ENCODE measurements at regions not wholly inside any gene's neighbourhood (a gene's known extent, or its start where the extent isn't known, plus 50 kb on each side); places are given as distances from the start of the nearest gene placed in this dataset.

GRCh38 chr5:117425163-117425562 is 850.5 kb upstream of the SEMA6A start:
- Histone ChIP-seq H3K4me3 (no peak overlapping the region), H3K79me2 (ENCODE audit: low read depth) (no peaks in the 10 kb centered on the region), H2AFZ (no peak overlapping the region), H3K36me3 (ENCODE audit: low read depth) (no peaks in the 10 kb centered on the region), H3K27me3 (ENCODE audit: insufficient read depth, low read depth) (no peaks in the 10 kb centered on the region), H3K4me1 (replicated peaks; ENCODE audit: insufficient read depth) (no peaks in the 10 kb centered on the region), H3K9me2 (ENCODE audit: insufficient read depth) (no peaks in the 10 kb centered on the region), H4K20me1 (ENCODE audit: insufficient read depth) (no peaks in the 10 kb centered on the region), H3K27ac (no peak overlapping the region), H3K4me2 (no peak overlapping the region), H3F3A (ENCODE audit: insufficient read depth, low read depth) (no peaks in the 10 kb centered on the region), H3K9me3 (ENCODE audit: insufficient read depth, low read depth) (no peaks in the 10 kb centered on the region)
- no TSS peak for BruUV-seq (replicated peaks)
- ChIA-PET POLR2A (ENCODE audit: unreplicated experiment) (no interaction called here), CTCF (interaction anchor here (0.7 kb wide), 1 partner anchor 1820 kb away, joined by 3 read pairs; no protein-coding TSS in a partner anchor)
- TF ChIP-seq EZH2 (IDR thresholded peaks at IDR 0.05; ENCODE audit: low read depth) (no peak), CTCF (conservative IDR thresholded peaks at IDR 0.05) (no peak)
- intact Hi-C loops (cut with micrococcal nuclease; ENCODE audit: unreplicated experiment), result no loop called here
- no peak for DNase-seq

DNA sequence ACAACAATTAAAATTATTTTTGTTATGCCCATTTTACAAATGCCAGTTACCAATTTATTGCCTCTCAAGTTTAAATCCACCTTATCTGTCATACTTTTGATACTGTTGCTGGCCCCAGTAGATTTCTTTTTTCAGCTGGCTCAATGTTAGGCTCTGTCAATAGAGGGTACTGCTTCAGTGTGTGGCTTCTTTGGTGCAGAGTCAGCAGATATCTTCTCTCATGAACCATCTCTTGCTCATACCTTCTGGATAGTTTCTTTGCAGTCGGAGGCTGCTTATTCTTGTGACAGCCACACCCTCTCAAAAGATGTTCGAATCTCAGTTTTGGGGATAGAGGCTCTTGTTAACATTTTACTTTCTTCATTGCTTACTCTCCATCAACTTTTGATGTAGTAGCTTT is 849.9 kb upstream of the SEMA6A start:
- Histone ChIP-seq H3K4me1 (replicated peaks; ENCODE audit: insufficient read depth) (no peaks in the 10 kb centered on the region), H3K79me2 (ENCODE audit: low read depth) (no peaks in the 10 kb centered on the region), H4K20me1 (ENCODE audit: insufficient read depth) (no peaks in the 10 kb centered on the region), H3K36me3 (ENCODE audit: low read depth) (no peaks in the 10 kb centered on the region), H3K4me2 (no peak overlapping the region), H2AFZ (no peak overlapping the region), H3K27ac (no peak overlapping the region), H3K9me2 (ENCODE audit: insufficient read depth) (no peaks in the 10 kb centered on the region), H3K9me3 (ENCODE audit: insufficient read depth, low read depth) (no peaks in the 10 kb centered on the region; the same call in 1 of the 2 replicates), H3F3A (ENCODE audit: insufficient read depth, low read depth) (no peaks in the 10 kb centered on the region), H3K27me3 (ENCODE audit: insufficient read depth, low read depth) (no peaks in the 10 kb centered on the region), H3K4me3 (no peak overlapping the region)
- CTCF ChIA-PET, result no interaction called here
- DNase-seq, result no peak
- TF ChIP-seq CTCF (conservative IDR thresholded peaks at IDR 0.05) (no peak), EZH2 (IDR thresholded peaks at IDR 0.05; ENCODE audit: low read depth) (no peak)
- POLR2A ChIA-PET (ENCODE audit: unreplicated experiment), result no interaction called here
- BruUV-seq (replicated peaks), result no TSS peak
- intact Hi-C loops (cut with micrococcal nuclease; ENCODE audit: unreplicated experiment), result no loop called here

- CTCF ChIA-PET, result no interaction called here
- TF ChIP-seq EZH2 (IDR thresholded peaks at IDR 0.05; ENCODE audit: low read depth), result no peak
- no peak for TF ChIP-seq CTCF (conservative IDR thresholded peaks at IDR 0.05)
- no peak overlapping the region for H3K4me3 ChIP-seq
- H3K36me3 ChIP-seq (ENCODE audit: low read depth), result no peaks in the 10 kb centered on the region
- no peak overlapping the region for H3K4me2 ChIP-seq
- intact Hi-C loops (cut with micrococcal nuclease; ENCODE audit: unreplicated experiment), result no loop called here
- no peak overlapping the region for H2AFZ ChIP-seq
- no peak for DNase-seq
- POLR2A ChIA-PET (ENCODE audit: unreplicated experiment), result no interaction called here
- no peaks in the 10 kb centered on the region for H3K4me1 ChIP-seq (replicated peaks; ENCODE audit: insufficient read depth)
- H3K27ac ChIP-seq, result no peak overlapping the region
- no peaks in the 10 kb centered on the region for H3K9me2 ChIP-seq (ENCODE audit: insufficient read depth)
- no peaks in the 10 kb centered on the region for H3F3A ChIP-seq (ENCODE audit: insufficient read depth, low read depth)
- no TSS peak for BruUV-seq (replicated peaks)
- no peaks in the 10 kb centered on the region for H3K27me3 ChIP-seq (ENCODE audit: insufficient read depth, low read depth)
- no peaks in the 10 kb centered on the region; the same call in 1 of the 2 replicates for H3K9me3 ChIP-seq (ENCODE audit: insufficient read depth, low read depth)
- no peaks in the 10 kb centered on the region for H4K20me1 ChIP-seq (ENCODE audit: insufficient read depth)
- H3K79me2 ChIP-seq (ENCODE audit: low read depth), result no peaks in the 10 kb centered on the region
Observed at GRCh38 chr5:117417501-117417900, 842.9 kb upstream of the SEMA6A start.
